Liver (tissue), 8 donors: ENCODE measurements at regions not wholly inside any gene's neighbourhood (a gene's known extent, or its start where the extent isn't known, plus 50 kb on each side); places are given as distances from the start of the nearest gene placed in this dataset.
"Not testable (repeated sequence)": the region's sequence is repeated elsewhere in the genome, so short reads cannot be mapped to it uniquely, and the experiment has no call there.

Experiments
- DNase-seq: peaks from one replicate; pipeline ENCODE4 v3.0.0-alpha.2; 2017; ENCODE audit warnings: low spot score
- H3K27ac ChIP-seq, 2 donors: one replicate each; pipeline ENCODE4 v1.7.0; 2013; ENCODE audit warnings: inconsistent platforms in 2 of 2, low read length in 2 of 2, control low read depth in 1 of 2, low read depth in 1 of 2, mild to moderate bottlenecking in 1 of 2
- H3K27me3 ChIP-seq, 4 donors: one replicate each; pipeline versions ENCODE4 v1.6.1 to v1.7.0; 2013; ENCODE audit warnings: low read length in 3 of 4, inconsistent platforms in 1 of 4, mild to moderate bottlenecking in 1 of 4, moderate library complexity in 1 of 4; ENCODE audit not compliant: control insufficient read depth in 4 of 4, insufficient read depth in 4 of 4
- H3K36me3 ChIP-seq, 4 donors: one replicate each; pipeline versions ENCODE4 v1.6.1 to v1.7.0; 2013; ENCODE audit warnings: low read length in 3 of 4, mild to moderate bottlenecking in 3 of 4, low read depth in 1 of 4, moderate library complexity in 1 of 4; ENCODE audit not compliant: control insufficient read depth in 4 of 4, insufficient read depth in 3 of 4
- H3K4me1 ChIP-seq, 4 donors: one replicate each; pipeline versions ENCODE4 v1.6.1 to v1.7.0; 2013; ENCODE audit warnings: low read length in 3 of 4, mild to moderate bottlenecking in 3 of 4, moderate library complexity in 1 of 4; ENCODE audit not compliant: control insufficient read depth in 4 of 4, insufficient read depth in 4 of 4
- H3K4me3 ChIP-seq, 3 donors: one replicate each; pipeline versions ENCODE4 v1.6.1 to v1.7.0; 2013; ENCODE audit warnings: low read length in 3 of 3, control low read depth in 1 of 3, low read depth in 1 of 3, mild to moderate bottlenecking in 1 of 3
- H3K9ac ChIP-seq, 2 donors: one replicate each; pipeline ENCODE4 v1.7.0; 2013; ENCODE audit warnings: low read length in 2 of 2, mild to moderate bottlenecking in 2 of 2, moderate library complexity in 2 of 2, control low read depth in 1 of 2, low read depth in 1 of 2
- H3K9me3 ChIP-seq, 4 donors: one replicate each; pipeline versions ENCODE4 v1.6.1 to v1.7.0; 2013; ENCODE audit warnings: low read length in 3 of 4; ENCODE audit not compliant: control insufficient read depth in 4 of 4
- EGR1 ChIP-seq, 2 donors: IDR thresholded peaks; 2 replicates each; pipeline ENCODE4 v1.6.1; 2016 to 2018; ENCODE audit warnings: antibody characterized with exemption in 2 of 2, low read depth in 2 of 2
- GABPA ChIP-seq, 2 donors: IDR thresholded peaks in 1 of 2; conservative IDR thresholded peaks in 1 of 2; 2 replicates each; pipeline ENCODE4 v1.6.1; 2016; ENCODE audit warnings: antibody characterized with exemption in 2 of 2, mild to moderate bottlenecking in 1 of 2, moderate library complexity in 1 of 2
- HNF4G ChIP-seq: IDR thresholded peaks from 2 replicates; pipeline ENCODE4 v1.6.1; 2016; ENCODE audit warnings: antibody characterized with exemption
- JUND ChIP-seq, 2 donors: IDR thresholded peaks; 2 replicates each; pipeline ENCODE4 v1.6.1; 2016; ENCODE audit warnings: antibody characterized with exemption in 2 of 2
- NR2F2 ChIP-seq: IDR thresholded peaks from 2 replicates; pipeline ENCODE4 v1.6.1; 2016; ENCODE audit warnings: antibody characterized with exemption
- RXRA ChIP-seq, 2 donors: IDR thresholded peaks; 2 replicates each; pipeline ENCODE4 v1.6.1; 2017 to 2018; ENCODE audit warnings: antibody characterized with exemption in 2 of 2, mild to moderate bottlenecking in 1 of 2
- SP1 ChIP-seq: IDR thresholded peaks from 2 replicates; pipeline ENCODE4 v1.6.1; 2018; ENCODE audit warnings: antibody characterized with exemption, mild to moderate bottlenecking
- TAF1 ChIP-seq: conservative IDR thresholded peaks from 2 replicates; pipeline ENCODE4 v1.6.1; 2016; ENCODE audit warnings: antibody characterized with exemption, mild to moderate bottlenecking
- YY1 ChIP-seq: IDR thresholded peaks from 2 replicates; pipeline ENCODE4 v1.6.1; 2016; ENCODE audit warnings: antibody characterized with exemption, mild to moderate bottlenecking
- WGBS: extraction: QIAGEN DNeasy Blood & Tissue Kit; methylation state at CpG from one replicate; pipeline ENCODE4 v1.1.7; 2013; 5-methylcytosine and 5-hydroxymethylcytosine counted together
- TF ChIP-seq, protein P1 (sequence below): IDR thresholded peaks from 2 replicates; pipeline ENCODE4 v1.6.1; 2016; ENCODE audit warnings: antibody characterized with exemption, mild to moderate bottlenecking
- TF ChIP-seq, protein P2 (sequence below): fragments of 150-350 bp; IDR thresholded peaks from 2 replicates; pipeline ENCODE4 v1.5.1; 2017; ENCODE audit warnings: improper control_type of control experiment, low read depth, low read length; ENCODE audit not compliant: missing input control
- TF ChIP-seq, protein P3 (sequence below): IDR thresholded peaks from 2 replicates; pipeline ENCODE4 v1.6.1; 2016; ENCODE audit warnings: antibody characterized with exemption
- TF ChIP-seq, protein P4 (sequence below): IDR thresholded peaks from 2 replicates; pipeline ENCODE4 v1.6.1; 2016; ENCODE audit warnings: antibody characterized with exemption
- TF ChIP-seq, protein P5 (sequence below): IDR thresholded peaks from 2 replicates; pipeline ENCODE4 v1.6.1; 2016; ENCODE audit warnings: antibody characterized with exemption
- donor health status: healthy.
- donor health status: healthy.
- donor health status: healthy.
- donor health status: healthy.
- donor health status: healthy.

DNA sequence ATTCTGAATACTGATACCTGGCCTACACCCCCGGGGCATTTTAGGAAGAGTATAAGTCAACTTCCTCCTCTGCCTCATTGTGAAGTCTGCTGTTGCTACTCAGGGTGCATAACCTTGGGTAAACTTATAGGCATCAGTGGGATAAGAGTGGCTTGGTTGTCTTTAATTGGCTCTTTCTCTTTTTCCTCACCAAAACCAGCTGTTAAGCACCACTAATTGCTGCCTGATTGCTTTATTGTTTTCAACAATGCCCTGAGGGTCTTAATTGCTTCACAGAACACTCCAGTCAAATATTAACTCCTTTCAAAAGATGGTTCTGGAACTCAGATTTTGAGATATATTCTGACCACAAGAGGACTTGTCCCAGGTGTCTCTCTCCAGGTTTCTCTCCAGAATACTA is 337.0 kb upstream of the MAGEB16 start:
- Histone ChIP-seq H3K27me3 (no peaks in the 10 kb centered on the region), H3K36me3 (no peaks in the 10 kb centered on the region), H3K9me3 (peaks cover 0 to 3% (median 0%) of the 10 kb centered on the region in 4 donors), H3K27ac (no peak overlapping the region), H3K4me3 (no peak overlapping the region), H3K4me1 (peaks cover 0 to 3% (median 0%) of the 10 kb centered on the region in 4 donors), H3K9ac (no peak overlapping the region)
- 74% methylated on average over 1 of the region's 1 CpG for WGBS
- DNase-seq, result no peak
- TF ChIP-seq GABPA (IDR thresholded peaks at IDR 0.05 in 1 of 2, conservative IDR thresholded peaks at IDR 0.05 in 1 of 2) (no peak), JUND (IDR thresholded peaks at IDR 0.05) (no peak), NR2F2 (no peak), HNF4G (no peak), SP1 (no peak), EGR1 (IDR thresholded peaks at IDR 0.05; ENCODE audit: low read depth in 2 of 2) (no peak), TAF1 (no peak), RXRA (IDR thresholded peaks at IDR 0.05) (no peak), YY1 (no peak)
- TF ChIP-seq, protein P1, sequence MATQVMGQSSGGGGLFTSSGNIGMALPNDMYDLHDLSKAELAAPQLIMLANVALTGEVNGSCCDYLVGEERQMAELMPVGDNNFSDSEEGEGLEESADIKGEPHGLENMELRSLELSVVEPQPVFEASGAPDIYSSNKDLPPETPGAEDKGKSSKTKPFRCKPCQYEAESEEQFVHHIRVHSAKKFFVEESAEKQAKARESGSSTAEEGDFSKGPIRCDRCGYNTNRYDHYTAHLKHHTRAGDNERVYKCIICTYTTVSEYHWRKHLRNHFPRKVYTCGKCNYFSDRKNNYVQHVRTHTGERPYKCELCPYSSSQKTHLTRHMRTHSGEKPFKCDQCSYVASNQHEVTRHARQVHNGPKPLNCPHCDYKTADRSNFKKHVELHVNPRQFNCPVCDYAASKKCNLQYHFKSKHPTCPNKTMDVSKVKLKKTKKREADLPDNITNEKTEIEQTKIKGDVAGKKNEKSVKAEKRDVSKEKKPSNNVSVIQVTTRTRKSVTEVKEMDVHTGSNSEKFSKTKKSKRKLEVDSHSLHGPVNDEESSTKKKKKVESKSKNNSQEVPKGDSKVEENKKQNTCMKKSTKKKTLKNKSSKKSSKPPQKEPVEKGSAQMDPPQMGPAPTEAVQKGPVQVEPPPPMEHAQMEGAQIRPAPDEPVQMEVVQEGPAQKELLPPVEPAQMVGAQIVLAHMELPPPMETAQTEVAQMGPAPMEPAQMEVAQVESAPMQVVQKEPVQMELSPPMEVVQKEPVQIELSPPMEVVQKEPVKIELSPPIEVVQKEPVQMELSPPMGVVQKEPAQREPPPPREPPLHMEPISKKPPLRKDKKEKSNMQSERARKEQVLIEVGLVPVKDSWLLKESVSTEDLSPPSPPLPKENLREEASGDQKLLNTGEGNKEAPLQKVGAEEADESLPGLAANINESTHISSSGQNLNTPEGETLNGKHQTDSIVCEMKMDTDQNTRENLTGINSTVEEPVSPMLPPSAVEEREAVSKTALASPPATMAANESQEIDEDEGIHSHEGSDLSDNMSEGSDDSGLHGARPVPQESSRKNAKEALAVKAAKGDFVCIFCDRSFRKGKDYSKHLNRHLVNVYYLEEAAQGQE, result no peak
- TF ChIP-seq, protein P2, sequence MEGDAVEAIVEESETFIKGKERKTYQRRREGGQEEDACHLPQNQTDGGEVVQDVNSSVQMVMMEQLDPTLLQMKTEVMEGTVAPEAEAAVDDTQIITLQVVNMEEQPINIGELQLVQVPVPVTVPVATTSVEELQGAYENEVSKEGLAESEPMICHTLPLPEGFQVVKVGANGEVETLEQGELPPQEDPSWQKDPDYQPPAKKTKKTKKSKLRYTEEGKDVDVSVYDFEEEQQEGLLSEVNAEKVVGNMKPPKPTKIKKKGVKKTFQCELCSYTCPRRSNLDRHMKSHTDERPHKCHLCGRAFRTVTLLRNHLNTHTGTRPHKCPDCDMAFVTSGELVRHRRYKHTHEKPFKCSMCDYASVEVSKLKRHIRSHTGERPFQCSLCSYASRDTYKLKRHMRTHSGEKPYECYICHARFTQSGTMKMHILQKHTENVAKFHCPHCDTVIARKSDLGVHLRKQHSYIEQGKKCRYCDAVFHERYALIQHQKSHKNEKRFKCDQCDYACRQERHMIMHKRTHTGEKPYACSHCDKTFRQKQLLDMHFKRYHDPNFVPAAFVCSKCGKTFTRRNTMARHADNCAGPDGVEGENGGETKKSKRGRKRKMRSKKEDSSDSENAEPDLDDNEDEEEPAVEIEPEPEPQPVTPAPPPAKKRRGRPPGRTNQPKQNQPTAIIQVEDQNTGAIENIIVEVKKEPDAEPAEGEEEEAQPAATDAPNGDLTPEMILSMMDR, result no peak
- TF ChIP-seq, protein P3, sequence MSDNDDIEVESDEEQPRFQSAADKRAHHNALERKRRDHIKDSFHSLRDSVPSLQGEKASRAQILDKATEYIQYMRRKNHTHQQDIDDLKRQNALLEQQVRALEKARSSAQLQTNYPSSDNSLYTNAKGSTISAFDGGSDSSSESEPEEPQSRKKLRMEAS, result no peak
- TF ChIP-seq, protein P4, sequence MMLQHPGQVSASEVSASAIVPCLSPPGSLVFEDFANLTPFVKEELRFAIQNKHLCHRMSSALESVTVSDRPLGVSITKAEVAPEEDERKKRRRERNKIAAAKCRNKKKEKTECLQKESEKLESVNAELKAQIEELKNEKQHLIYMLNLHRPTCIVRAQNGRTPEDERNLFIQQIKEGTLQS, result no peak
- TF ChIP-seq, protein P5, sequence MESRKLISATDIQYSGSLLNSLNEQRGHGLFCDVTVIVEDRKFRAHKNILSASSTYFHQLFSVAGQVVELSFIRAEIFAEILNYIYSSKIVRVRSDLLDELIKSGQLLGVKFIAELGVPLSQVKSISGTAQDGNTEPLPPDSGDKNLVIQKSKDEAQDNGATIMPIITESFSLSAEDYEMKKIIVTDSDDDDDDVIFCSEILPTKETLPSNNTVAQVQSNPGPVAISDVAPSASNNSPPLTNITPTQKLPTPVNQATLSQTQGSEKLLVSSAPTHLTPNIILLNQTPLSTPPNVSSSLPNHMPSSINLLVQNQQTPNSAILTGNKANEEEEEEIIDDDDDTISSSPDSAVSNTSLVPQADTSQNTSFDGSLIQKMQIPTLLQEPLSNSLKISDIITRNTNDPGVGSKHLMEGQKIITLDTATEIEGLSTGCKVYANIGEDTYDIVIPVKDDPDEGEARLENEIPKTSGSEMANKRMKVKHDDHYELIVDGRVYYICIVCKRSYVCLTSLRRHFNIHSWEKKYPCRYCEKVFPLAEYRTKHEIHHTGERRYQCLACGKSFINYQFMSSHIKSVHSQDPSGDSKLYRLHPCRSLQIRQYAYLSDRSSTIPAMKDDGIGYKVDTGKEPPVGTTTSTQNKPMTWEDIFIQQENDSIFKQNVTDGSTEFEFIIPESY, result no peak

DNA sequence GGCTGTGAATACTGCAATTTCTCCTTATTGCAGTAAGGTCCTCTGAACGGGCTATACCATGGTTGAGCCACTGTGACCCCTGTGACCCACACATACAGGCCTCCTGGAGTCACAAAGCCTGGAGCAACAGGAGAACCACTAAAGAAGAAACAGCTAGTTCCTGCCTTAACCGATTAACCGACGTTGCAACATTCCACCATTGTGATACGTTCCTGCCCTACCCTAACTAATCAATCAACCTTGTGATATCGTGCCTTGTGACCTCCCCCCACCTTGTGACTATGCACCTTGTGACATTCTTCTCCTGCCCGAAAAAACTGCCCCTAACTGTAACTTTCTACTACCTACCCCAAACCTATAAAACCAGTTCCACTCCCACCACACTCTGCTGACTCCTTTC is 301.5 kb upstream of the MAGEB16 start:
- not testable (repeated sequence) for H3K27ac ChIP-seq, H3K36me3 ChIP-seq, H3K4me1 ChIP-seq, H3K9ac ChIP-seq, H3K4me3 ChIP-seq, H3K9me3 ChIP-seq, DNase-seq, H3K27me3 ChIP-seq
- WGBS, result 84% methylated on average over 7 of the region's 7 CpGs

DNA sequence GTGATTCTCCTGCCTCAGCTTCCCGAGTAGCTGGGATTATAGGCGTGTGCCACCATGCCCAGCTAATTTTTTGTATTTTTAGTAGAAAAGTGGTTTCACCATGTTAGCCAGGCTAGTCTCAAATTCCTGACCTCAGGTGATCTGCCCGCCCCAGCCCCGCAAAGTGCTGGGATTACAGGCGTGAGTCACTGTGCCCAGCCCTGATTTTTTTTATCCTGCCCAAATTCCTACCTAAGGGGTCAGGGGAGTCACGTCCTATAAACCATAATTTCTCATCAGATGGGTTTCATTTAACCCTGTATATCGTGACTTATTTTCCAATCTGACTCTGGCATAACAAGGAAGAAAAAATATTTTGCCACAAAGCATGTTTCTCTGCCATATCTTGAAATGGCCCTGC is 300.7 kb upstream of the MAGEB16 start:
- 85% methylated on average over 7 of the region's 7 CpGs for WGBS
- H3K36me3 ChIP-seq, H3K27ac ChIP-seq, H3K4me1 ChIP-seq, H3K9ac ChIP-seq, H3K27me3 ChIP-seq, DNase-seq, H3K4me3 ChIP-seq, H3K9me3 ChIP-seq: not testable (repeated sequence)
